Right renal pelvis (tissue), 4 donors: ENCODE measurements at regions not wholly inside any gene's neighbourhood (a gene's known extent, or its start where the extent isn't known, plus 50 kb on each side); places are given as distances from the start of the nearest gene placed in this dataset.
"Not testable (repeated sequence)": the region's sequence is repeated elsewhere in the genome, so short reads cannot be mapped to it uniquely, and the experiment has no call there.

Experiments used
- DNase-seq, 4 donors: peaks; one replicate each; pipeline ENCODE4 v3.0.0-alpha.2; 2013; ENCODE audit warnings: low read depth in 4 of 4, low spot score in 3 of 4, missing footprints in 1 of 4

- DNase-seq: no peak
These were observed 290.8 kb upstream of the LUZP2 start for GRCh38 chr11:24206030-24206429.

GRCh38 chr11:24206511-24206910 lies 290.3 kb upstream of the LUZP2 start:
- DNase-seq: no peak

- DNase-seq: no peak
These were observed 280.4 kb upstream of the LUZP2 start for GRCh38 chr11:24216488-24216887.

GRCh38 chr11:24217319-24217718 lies 279.5 kb upstream of the LUZP2 start:
- DNase-seq: not testable (repeated sequence)

GRCh38 chr11:24225501-24225900 lies 271.4 kb upstream of the LUZP2 start:
- DNase-seq: no peak

GRCh38 chr11:24226606-24227005 lies 270.2 kb upstream of the LUZP2 start:
- no peak for DNase-seq

GRCh38 chr11:24233041-24233440 lies 263.8 kb upstream of the LUZP2 start:
- no peak for DNase-seq

GRCh38 chr11:24234822-24235508 lies 261.9 kb upstream of the LUZP2 start:
- DNase-seq: no peak

GRCh38 chr11:24238771-24239645 lies 257.8 kb upstream of the LUZP2 start:
- DNase-seq: no peak

GRCh38 chr11:24239930-24240329 lies 256.9 kb upstream of the LUZP2 start:
- no peak for DNase-seq

- DNase-seq: no peak
These were observed 256.2 kb upstream of the LUZP2 start for GRCh38 chr11:24240496-24241175.

GRCh38 chr11:24246715-24247114 lies 250.1 kb upstream of the LUZP2 start:
- no peak for DNase-seq

- DNase-seq: no peak
These were observed 249.0 kb upstream of the LUZP2 start for GRCh38 chr11:24247846-24248245.

- no peak for DNase-seq
These were observed 246.9 kb upstream of the LUZP2 start for GRCh38 chr11:24249921-24250320.

- DNase-seq: no peak
These were observed 243.6 kb upstream of the LUZP2 start for GRCh38 chr11:24253237-24253760.

- DNase-seq: no peak
These were observed 232.0 kb upstream of the LUZP2 start for GRCh38 chr11:24264868-24265267.

GRCh38 chr11:24267014-24267413 lies 229.8 kb upstream of the LUZP2 start:
- no peak for DNase-seq

- DNase-seq: no peak
These were observed 225.1 kb upstream of the LUZP2 start for GRCh38 chr11:24271798-24272197.

- DNase-seq: not testable (repeated sequence)
These were observed 222.6 kb upstream of the LUZP2 start for GRCh38 chr11:24274214-24274781.

GRCh38 chr11:24286238-24286637 lies 210.6 kb upstream of the LUZP2 start:
- DNase-seq: no peak

GRCh38 chr11:24289301-24289700 lies 207.6 kb upstream of the LUZP2 start:
- DNase-seq: no peak
